ENCODE measurements at regions not wholly inside any gene's neighbourhood (a gene's known extent, or its start where the extent isn't known, plus 50 kb on each side); places are given as distances from the start of the nearest gene placed in this dataset.

DNA sequence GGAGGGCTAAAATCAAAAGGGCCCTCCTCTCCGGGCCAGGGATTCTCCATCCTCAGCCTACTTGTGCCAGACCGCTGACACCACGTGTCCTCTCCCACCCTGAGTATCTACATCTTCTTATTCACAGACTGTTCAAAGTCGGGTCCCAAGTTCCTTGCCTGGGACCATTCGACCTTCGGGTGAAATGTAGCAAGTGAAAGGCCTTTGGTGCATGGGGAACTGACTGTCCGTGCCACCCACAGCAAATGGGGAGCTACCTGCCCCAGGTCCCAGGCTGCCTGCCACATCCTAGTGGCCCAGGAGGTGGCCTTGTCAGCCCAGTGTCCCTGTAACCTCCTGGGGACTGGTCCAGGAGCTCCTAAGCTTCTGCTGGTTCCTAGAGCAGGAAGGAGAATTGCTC lies 67.3 kb downstream of the RTL6 start:
- no peak overlapping the region for H3K4me3 ChIP-seq (ENCODE audit: low read depth, low read length)
- no peak overlapping the region for H2AFZ ChIP-seq (ENCODE audit: low read length, unreplicated experiment)
- no peaks in the 10 kb centered on the region for H3K36me3 ChIP-seq (ENCODE audit: insufficient read depth, low read length)
- H3K79me2 ChIP-seq (ENCODE audit: control insufficient read depth, insufficient read depth, low read length, unreplicated experiment) = no peaks in the 10 kb centered on the region
- H3K27me3 ChIP-seq (ENCODE audit: insufficient read depth, low read length) = no peaks in the 10 kb centered on the region
- no peak overlapping the region for H3K27ac ChIP-seq (ENCODE audit: low read depth, low read length)
- no peaks in the 10 kb centered on the region for H3K4me1 ChIP-seq (ENCODE audit: control insufficient read depth, insufficient read depth, low read length, unreplicated experiment)

DNA sequence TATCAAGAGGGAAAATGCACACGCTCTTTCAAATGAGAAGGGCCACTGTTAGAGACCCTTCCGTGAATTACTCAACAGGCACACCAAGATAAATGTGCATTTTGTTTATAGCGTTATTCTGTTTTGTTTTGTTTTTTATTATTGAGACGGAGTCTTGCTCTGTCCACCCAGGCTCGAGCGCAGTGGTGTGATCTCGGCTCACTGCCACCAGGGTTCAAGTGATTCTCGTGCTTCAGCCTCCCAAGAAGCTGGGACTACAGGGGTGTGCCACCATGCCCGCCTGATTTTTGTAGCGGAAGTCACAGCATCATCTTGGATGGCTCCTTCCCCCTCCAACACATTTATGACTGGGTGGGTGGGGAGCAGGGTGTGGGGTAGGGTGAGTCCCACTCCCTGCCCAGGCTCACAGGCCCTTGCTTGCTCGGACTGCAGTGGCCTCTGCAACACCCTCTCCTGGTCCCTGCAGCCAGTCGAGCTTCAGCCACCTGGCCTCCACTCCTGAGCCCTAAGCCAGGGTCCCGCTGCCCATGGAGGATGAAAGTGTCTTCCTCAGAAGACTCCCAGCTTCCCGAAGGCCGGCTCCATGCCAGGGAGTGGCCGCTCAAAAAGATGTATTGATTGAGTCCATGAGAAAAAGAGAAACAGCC lies 68.0 kb downstream of the RTL6 start:
- Histone ChIP-seq H3K36me3 (ENCODE audit: insufficient read depth, low read length) (no peaks in the 10 kb centered on the region), H2AFZ (ENCODE audit: low read length, unreplicated experiment) (no peak overlapping the region), H3K27ac (ENCODE audit: low read depth, low read length) (no peak overlapping the region), H3K27me3 (ENCODE audit: insufficient read depth, low read length) (no peaks in the 10 kb centered on the region), H3K4me3 (ENCODE audit: low read depth, low read length) (no peak overlapping the region), H3K79me2 (ENCODE audit: control insufficient read depth, insufficient read depth, low read length, unreplicated experiment) (no peaks in the 10 kb centered on the region), H3K4me1 (ENCODE audit: control insufficient read depth, insufficient read depth, low read length, unreplicated experiment) (no peaks in the 10 kb centered on the region)

DNA sequence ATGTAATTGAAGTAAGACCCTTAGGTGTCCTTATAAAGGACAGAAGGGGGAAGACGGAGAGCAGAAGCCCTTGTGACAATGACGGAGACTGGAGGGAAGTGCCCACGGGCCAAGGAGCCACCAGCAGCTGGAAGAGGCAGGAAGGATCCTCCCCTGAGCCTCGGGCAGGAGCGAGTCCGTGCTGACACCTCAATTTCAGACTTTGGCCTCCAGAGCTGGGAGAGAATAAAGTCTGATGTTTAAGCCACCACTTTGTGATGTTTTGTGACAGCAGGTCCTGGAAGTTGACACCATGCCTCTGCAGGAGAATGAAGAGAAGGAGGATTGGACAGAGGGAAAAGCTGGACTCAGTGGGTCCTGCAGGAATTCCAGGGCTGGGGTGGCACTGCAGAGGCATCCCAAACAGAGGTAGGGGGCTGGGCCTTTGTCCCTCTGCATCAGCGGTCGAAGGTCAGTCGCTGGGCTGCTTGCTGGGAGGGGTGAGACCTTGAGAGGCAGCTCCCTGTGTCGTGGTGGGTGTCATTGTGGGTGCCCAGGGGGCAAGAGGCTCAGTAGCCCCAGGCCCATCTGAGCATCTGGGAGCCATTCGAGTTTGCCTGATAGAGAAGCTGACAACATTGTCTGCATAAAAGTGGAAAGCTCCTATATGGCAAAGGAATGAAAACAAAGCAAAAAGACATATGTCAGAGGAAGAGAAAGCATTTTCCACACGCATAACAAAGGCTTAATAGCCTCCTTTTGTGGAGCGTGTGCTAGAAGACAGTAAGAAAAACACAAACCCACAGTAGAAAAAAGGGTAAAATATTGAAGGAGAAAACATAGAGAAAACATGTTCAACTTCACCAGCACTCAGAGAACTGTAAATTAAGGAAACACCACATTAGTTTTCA lies 68.8 kb downstream of the RTL6 start:
- Histone ChIP-seq H3K27me3 (ENCODE audit: insufficient read depth, low read length) (no peaks in the 10 kb centered on the region), H3K36me3 (ENCODE audit: insufficient read depth, low read length) (no peaks in the 10 kb centered on the region), H3K4me1 (ENCODE audit: control insufficient read depth, insufficient read depth, low read length, unreplicated experiment) (no peaks in the 10 kb centered on the region), H2AFZ (ENCODE audit: low read length, unreplicated experiment) (no peak overlapping the region), H3K27ac (ENCODE audit: low read depth, low read length) (no peak overlapping the region), H3K79me2 (ENCODE audit: control insufficient read depth, insufficient read depth, low read length, unreplicated experiment) (no peaks in the 10 kb centered on the region), H3K4me3 (ENCODE audit: low read depth, low read length) (no peak overlapping the region)

DNA sequence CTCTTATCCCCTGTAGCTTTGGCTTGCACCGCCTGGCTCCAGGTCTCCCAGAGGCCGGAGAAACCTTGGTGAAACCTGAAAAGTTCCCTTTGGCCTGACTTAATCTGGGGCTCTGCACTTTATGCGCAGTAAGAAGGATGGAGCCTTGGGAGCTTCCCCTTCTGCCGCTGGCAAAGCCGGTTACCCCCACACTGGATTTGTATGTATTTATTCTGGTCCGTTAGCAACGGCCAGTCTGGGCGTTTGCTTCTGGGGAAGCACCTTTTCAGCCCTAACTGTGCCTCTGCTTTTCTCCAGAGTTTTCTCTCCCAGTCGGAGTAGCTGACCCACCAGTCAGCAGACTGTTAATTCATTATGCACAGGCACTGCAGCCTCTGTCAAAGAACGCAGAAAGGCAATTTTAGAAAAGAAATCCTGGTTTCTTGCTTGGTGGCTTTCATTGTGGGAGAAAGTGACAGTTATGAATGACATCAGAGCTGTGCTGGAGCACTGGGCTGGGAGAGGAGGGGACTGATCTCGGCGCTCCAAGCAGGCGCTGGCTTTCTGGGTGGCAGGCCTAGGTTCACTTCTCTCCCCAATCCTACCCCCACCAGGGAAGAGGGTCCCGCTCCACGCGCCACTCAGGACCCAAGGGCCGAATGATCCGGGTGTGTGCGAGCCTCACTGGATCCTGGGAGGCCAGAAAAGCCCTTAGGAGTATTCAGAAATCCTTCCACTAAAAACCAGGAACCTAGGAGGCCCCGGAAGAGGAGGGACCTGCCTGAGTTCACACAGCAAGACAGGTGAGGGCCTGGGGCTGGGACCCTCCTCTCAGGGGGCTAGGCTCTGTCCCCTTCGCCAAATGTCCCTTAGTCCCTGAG lies 70.2 kb downstream of the RTL6 start:
- Histone ChIP-seq H3K4me1 (ENCODE audit: control insufficient read depth, insufficient read depth, low read length, unreplicated experiment) (no peaks in the 10 kb centered on the region), H3K4me3 (ENCODE audit: low read depth, low read length) (no peak overlapping the region), H3K27ac (ENCODE audit: low read depth, low read length) (no peak overlapping the region), H3K79me2 (ENCODE audit: control insufficient read depth, insufficient read depth, low read length, unreplicated experiment) (no peaks in the 10 kb centered on the region), H3K27me3 (ENCODE audit: insufficient read depth, low read length) (no peaks in the 10 kb centered on the region), H2AFZ (ENCODE audit: low read length, unreplicated experiment) (no peak overlapping the region), H3K36me3 (ENCODE audit: insufficient read depth, low read length) (no peaks in the 10 kb centered on the region)

DNA sequence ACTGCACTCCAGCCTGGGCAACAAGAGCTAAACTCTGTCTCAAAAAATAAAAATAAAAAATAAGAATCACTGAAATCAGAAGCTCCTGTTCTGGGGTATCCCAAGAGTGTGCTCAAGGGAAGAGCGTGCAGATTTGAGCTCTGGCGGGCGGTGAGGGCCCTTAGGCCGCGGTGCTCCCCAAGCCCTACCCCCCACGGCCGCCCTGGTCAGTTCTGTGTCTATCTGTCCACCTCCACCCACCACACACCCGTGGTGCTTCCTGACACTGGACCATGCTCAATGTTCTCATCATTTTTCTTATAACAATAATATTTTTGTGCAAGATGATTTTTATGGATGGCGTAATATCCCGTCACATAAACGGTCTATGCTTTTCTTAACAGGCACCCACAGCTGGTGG lies 71.1 kb downstream of the RTL6 start:
- Histone ChIP-seq H3K27me3 (ENCODE audit: insufficient read depth, low read length) (no peaks in the 10 kb centered on the region), H3K36me3 (ENCODE audit: insufficient read depth, low read length) (no peaks in the 10 kb centered on the region), H3K79me2 (ENCODE audit: control insufficient read depth, insufficient read depth, low read length, unreplicated experiment) (no peaks in the 10 kb centered on the region), H2AFZ (ENCODE audit: low read length, unreplicated experiment) (no peak overlapping the region), H3K4me1 (ENCODE audit: control insufficient read depth, insufficient read depth, low read length, unreplicated experiment) (no peaks in the 10 kb centered on the region), H3K27ac (ENCODE audit: low read depth, low read length) (no peak overlapping the region), H3K4me3 (ENCODE audit: low read depth, low read length) (no peak overlapping the region)

DNA sequence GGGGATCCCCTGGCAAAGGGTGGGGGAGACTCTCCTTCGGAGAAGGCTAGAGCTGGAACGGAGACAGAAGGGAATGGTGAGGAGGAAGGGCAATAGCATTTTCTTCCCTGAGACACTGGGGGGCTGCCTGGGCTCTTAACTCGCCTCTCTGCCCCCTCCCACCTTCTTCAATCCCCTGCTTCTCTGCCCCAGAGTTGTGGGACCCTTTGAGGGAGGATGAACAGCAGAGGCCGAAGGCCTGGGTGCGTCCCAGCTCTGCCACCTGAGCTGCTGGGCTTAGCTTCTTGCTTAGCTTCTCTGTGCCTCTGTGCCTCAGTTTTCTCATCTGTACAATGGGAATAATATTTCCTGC lies 72.4 kb downstream of the RTL6 start:
- H3K79me2 ChIP-seq (ENCODE audit: control insufficient read depth, insufficient read depth, low read length, unreplicated experiment) = no peaks in the 10 kb centered on the region
- H3K4me1 ChIP-seq (ENCODE audit: control insufficient read depth, insufficient read depth, low read length, unreplicated experiment) = no peaks in the 10 kb centered on the region
- H3K27me3 ChIP-seq (ENCODE audit: insufficient read depth, low read length) = 0 out of 2 replicates have a peak, but pooled peaks cover 6% of the 10 kb centered on the region
- no peaks in the 10 kb centered on the region for H3K36me3 ChIP-seq (ENCODE audit: insufficient read depth, low read length)
- no peak overlapping the region for H3K27ac ChIP-seq (ENCODE audit: low read depth, low read length)
- H3K4me3 ChIP-seq (ENCODE audit: low read depth, low read length) = no peak overlapping the region
- no peak overlapping the region for H2AFZ ChIP-seq (ENCODE audit: low read length, unreplicated experiment)

DNA sequence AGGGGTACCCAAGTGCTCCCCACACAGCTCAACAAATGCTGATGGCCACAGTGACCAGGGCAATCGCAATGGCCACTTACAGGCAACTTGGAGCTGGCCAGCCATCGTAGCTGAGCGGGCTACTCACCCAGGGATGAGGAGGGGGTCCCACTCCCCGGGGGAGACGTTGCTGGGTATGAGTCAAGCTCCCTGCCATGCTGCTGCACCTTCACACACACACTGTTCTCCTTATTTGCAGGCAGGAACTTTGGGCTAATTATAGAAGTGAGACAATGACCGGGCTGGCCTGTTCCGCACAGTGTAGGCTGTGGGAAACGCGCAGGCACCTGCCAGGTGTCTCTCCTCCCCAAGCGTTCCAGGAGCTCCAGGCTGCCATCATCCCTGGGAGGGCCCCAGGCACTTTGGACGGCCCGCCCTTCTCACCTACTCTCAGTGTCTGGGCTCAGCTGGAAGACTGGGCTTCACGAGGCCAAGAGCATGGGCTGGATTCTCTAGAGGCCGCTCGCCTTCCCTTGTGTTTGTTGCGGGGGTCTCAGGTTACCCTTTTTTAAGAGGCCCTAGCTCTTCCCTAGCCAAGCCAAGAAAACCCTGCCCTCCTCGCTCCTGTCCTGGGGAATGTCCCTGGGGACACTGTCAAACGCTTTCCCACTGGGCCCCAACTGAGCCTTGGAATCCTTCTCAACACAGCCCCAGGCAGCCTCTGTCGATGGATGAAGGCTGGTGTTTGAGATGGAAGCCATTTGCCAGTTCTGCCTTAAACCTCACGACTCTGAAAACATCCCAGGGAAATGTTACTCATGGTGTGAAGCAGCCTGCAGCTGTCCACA lies 73.0 kb downstream of the RTL6 start:
- Histone ChIP-seq H3K27me3 (ENCODE audit: insufficient read depth, low read length) (peaks cover 8% of the 10 kb centered on the region; the same call in 1 of the 2 replicates), H3K36me3 (ENCODE audit: insufficient read depth, low read length) (no peaks in the 10 kb centered on the region), H3K27ac (ENCODE audit: low read depth, low read length) (no peak overlapping the region), H3K4me1 (ENCODE audit: control insufficient read depth, insufficient read depth, low read length, unreplicated experiment) (no peaks in the 10 kb centered on the region), H2AFZ (ENCODE audit: low read length, unreplicated experiment) (no peak overlapping the region), H3K79me2 (ENCODE audit: control insufficient read depth, insufficient read depth, low read length, unreplicated experiment) (no peaks in the 10 kb centered on the region), H3K4me3 (ENCODE audit: low read depth, low read length) (no peak overlapping the region)

DNA sequence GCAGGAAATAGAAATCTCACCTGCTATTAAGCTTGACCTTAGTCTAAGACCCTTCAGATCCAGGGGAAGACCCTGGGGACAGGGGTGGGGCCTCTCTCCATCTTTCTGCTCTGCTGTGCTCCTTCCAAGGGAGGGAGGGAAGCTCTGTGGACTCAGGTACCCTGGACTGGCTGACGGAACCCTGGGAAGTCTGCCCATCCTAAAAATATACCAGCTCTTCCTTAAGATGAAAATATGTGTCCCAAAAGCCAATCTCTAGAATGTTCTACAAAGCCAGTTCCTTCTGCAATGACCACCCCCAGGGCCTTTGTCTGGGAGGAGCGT lies 73.7 kb downstream of the RTL6 start:
- no peak overlapping the region for H3K4me3 ChIP-seq (ENCODE audit: low read depth, low read length)
- H3K79me2 ChIP-seq (ENCODE audit: control insufficient read depth, insufficient read depth, low read length, unreplicated experiment) = no peaks in the 10 kb centered on the region
- H3K4me1 ChIP-seq (ENCODE audit: control insufficient read depth, insufficient read depth, low read length, unreplicated experiment) = no peaks in the 10 kb centered on the region
- no peak overlapping the region for H2AFZ ChIP-seq (ENCODE audit: low read length, unreplicated experiment)
- peaks cover 14% of the 10 kb centered on the region; the same call in 1 of the 2 replicates for H3K27me3 ChIP-seq (ENCODE audit: insufficient read depth, low read length)
- H3K27ac ChIP-seq (ENCODE audit: low read depth, low read length) = no peak overlapping the region
- H3K36me3 ChIP-seq (ENCODE audit: insufficient read depth, low read length) = no peaks in the 10 kb centered on the region

DNA sequence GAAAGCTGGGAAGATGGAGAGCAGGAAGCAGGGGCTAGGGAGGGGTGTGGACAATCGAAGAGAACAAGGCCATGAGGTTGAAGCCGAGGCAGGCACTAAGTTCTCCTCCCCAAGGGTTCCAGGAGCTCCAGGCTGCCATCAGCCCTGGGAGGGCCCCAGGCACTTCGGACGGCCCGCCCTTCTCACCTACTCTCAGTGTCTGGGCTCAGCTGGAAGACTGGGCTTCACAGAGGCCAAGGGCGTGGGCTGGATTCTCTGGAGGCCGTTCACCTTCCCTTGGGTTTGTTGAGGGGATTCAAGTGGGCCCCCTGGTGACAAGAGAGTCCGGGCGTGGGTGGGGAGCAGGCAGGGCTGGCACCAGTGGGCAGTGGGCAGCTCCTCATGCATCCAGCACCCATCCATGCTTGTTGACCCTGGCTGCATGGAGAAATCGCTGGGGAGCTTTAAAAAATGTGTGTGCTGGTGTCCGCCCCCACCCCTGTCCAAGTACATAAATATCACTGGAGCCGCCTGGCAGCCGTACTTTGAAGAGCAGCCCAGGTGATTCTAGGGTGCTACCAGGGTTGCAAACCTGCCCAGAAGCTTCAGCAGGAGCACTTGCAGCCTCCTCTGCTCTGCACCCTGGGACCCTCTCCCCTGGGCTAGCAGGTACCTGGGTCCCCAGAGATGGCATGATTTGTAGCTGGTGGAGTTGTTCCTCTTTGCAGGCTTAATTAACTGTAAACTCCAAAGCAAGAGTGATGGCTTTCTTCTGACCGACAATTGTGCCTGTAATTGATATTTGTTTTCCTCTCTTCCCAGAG lies 74.3 kb downstream of the RTL6 start:
- no peak overlapping the region for H3K4me3 ChIP-seq (ENCODE audit: low read depth, low read length)
- no peaks in the 10 kb centered on the region for H3K36me3 ChIP-seq (ENCODE audit: insufficient read depth, low read length)
- no peaks in the 10 kb centered on the region for H3K79me2 ChIP-seq (ENCODE audit: control insufficient read depth, insufficient read depth, low read length, unreplicated experiment)
- no peak overlapping the region for H2AFZ ChIP-seq (ENCODE audit: low read length, unreplicated experiment)
- no peak overlapping the region for H3K27ac ChIP-seq (ENCODE audit: low read depth, low read length)
- no peaks in the 10 kb centered on the region for H3K4me1 ChIP-seq (ENCODE audit: control insufficient read depth, insufficient read depth, low read length, unreplicated experiment)
- peaks cover 18% of the 10 kb centered on the region for H3K27me3 ChIP-seq (ENCODE audit: insufficient read depth, low read length)
